Gastrocnemius medialis (tissue), 4 donors: ENCODE measurements at regions not wholly inside any gene's neighbourhood (a gene's known extent, or its start where the extent isn't known, plus 50 kb on each side); places are given as distances from the start of the nearest gene placed in this dataset.

Source experiments
- ATAC-seq, 2 donors: fragments of 150-250 bp; one replicate each; pipeline ENCODE4 v1.9.1; 2016
- DNase-seq, 2 donors: peaks; one replicate each; pipeline ENCODE4 v3.0.0-alpha.2; 2019
- H3K27ac ChIP-seq, 4 donors: fragments of 200-600 bp; sonication (generic); 1 replicate in 1 of 4; 2 replicates in 3 of 4; pipeline ENCODE4 v1.5.1; 2016 to 2018; ENCODE audit warnings: mild to moderate bottlenecking in 2 of 4, moderate library complexity in 1 of 4
- H3K27me3 ChIP-seq, 3 donors: fragments of 200-600 bp; sonication (generic) in 2 of 3; 1 replicate in 1 of 3; 2 replicates in 2 of 3; pipeline versions ENCODE4 v1.5.1 to v1.6.0; 2016 to 2019; ENCODE audit warnings: mild to moderate bottlenecking in 1 of 3, moderate library complexity in 1 of 3
- H3K36me3 ChIP-seq, 2 donors: fragments of 200-600 bp; sonication (generic) in 1 of 2; one replicate each; pipeline ENCODE4 v1.5.1; 2017 to 2018
- H3K4me1 ChIP-seq, 2 donors: fragments of 200-600 bp; sonication (generic) in 1 of 2; one replicate each; pipeline ENCODE4 v1.5.1; 2016 to 2017; ENCODE audit warnings: mild to moderate bottlenecking in 2 of 2
- H3K4me3 ChIP-seq, 4 donors: fragments of 200-600 bp; sonication (generic) in 3 of 4; 1 replicate in 1 of 4; 2 replicates in 3 of 4; pipeline ENCODE4 v1.5.1; 2016 to 2019; ENCODE audit warnings: mild to moderate bottlenecking in 2 of 4
- H3K9me3 ChIP-seq, 3 donors: fragments of 200-600 bp; sonication (generic) in 2 of 3; 1 replicate in 1 of 3; 2 replicates in 2 of 3; pipeline ENCODE4 v1.5.1; 2016 to 2019
- CTCF ChIP-seq, 5 experiments: fragments of 450-650 bp in 3 of 5; fragments of 200-600 bp in 2 of 5; sonication (generic) in 2 of 5; IDR thresholded peaks in 4 of 5; conservative IDR thresholded peaks in 1 of 5; 1 replicate in 4 of 5; 2 replicates in 1 of 5; pipeline ENCODE4 v1.5.1; 2016 to 2019; ENCODE audit warnings: antibody characterized with exemption in 5 of 5, mild to moderate bottlenecking in 3 of 5, moderate library complexity in 3 of 5
- POLR2A ChIP-seq, 2 donors: fragments of 450-650 bp; IDR thresholded peaks; one replicate each; pipeline ENCODE4 v1.6.1; 2017; ENCODE audit warnings: antibody characterized with exemption in 2 of 2, mild to moderate bottlenecking in 2 of 2, moderate library complexity in 2 of 2
- in situ Hi-C, 4 donors: fragments of 200-750 bp; cut with MboI; loops; one replicate each; pipeline versions ENCODE4 v1.15.0 to v1.8.0; 2017; ENCODE audit warnings: low sequenced_read_pairs in 4 of 4
- intact Hi-C: fragments of 100-400 bp; cut with DNase I; formaldehyde crosslinking; loops from one replicate; pipeline ENCODE4 v1.15.1; 2023; ENCODE audit warnings: low total_unique reads

- DNase-seq (no peak), ATAC-seq (no peak)
- Histone ChIP-seq H3K36me3 (no peaks in the 10 kb centered on the region), H3K9me3 (no peaks in the 10 kb centered on the region), H3K4me1 (peaks cover 0 to 4% of the 10 kb centered on the region in 2 donors), H3K4me3 (no peak overlapping the region), H3K27ac (no peak overlapping the region), H3K27me3 (no peaks in the 10 kb centered on the region)
- intact Hi-C loops (no loop called here), in situ Hi-C loops (no loop called here)
- TF ChIP-seq POLR2A (IDR thresholded peaks at IDR 0.05), result no peak
- no peak for TF ChIP-seq CTCF (IDR thresholded peaks at IDR 0.05 in 4 of 5, conservative IDR thresholded peaks at IDR 0.05 in 1 of 5)
These were observed 293.6 kb upstream of the ZNF32 start for GRCh38 chr10:43942096-43942850.

GRCh38 chr10:43940898-43941837, 292.5 kb upstream of the ZNF32 start:
- ATAC-seq, result no peak

GRCh38 chr10:43939939-43940820, 291.5 kb upstream of the ZNF32 start:
- Histone ChIP-seq H3K9me3 (no peaks in the 10 kb centered on the region), H3K4me3 (no peak overlapping the region), H3K4me1 (peaks cover 0 to 4% of the 10 kb centered on the region in 2 donors), H3K36me3 (no peaks in the 10 kb centered on the region), H3K27me3 (no peaks in the 10 kb centered on the region), H3K27ac (no peak overlapping the region)
- DNase-seq (no peak), ATAC-seq (no peak)
- TF ChIP-seq POLR2A (IDR thresholded peaks at IDR 0.05) (no peak), CTCF (IDR thresholded peaks at IDR 0.05 in 4 of 5, conservative IDR thresholded peaks at IDR 0.05 in 1 of 5) (no peak)
- intact Hi-C loops, result no loop called here
- in situ Hi-C loops, result no loop called here

More at GRCh38 chr10:43940898-43941837, 292.5 kb upstream of the ZNF32 start:
- Histone ChIP-seq H3K27ac (no peak overlapping the region), H3K27me3 (no peaks in the 10 kb centered on the region), H3K9me3 (no peaks in the 10 kb centered on the region), H3K36me3 (no peaks in the 10 kb centered on the region), H3K4me3 (no peak overlapping the region), H3K4me1 (peaks cover 0 to 4% of the 10 kb centered on the region in 2 donors)
- TF ChIP-seq POLR2A (IDR thresholded peaks at IDR 0.05) (no peak), CTCF (IDR thresholded peaks at IDR 0.05 in 4 of 5, conservative IDR thresholded peaks at IDR 0.05 in 1 of 5) (no peak)
- no peak for DNase-seq
- in situ Hi-C loops, result no loop called here
- intact Hi-C loops, result no loop called here

- H3K27ac ChIP-seq, result no peak overlapping the region
- DNase-seq, result no peak
- H3K4me3 ChIP-seq, result no peak overlapping the region
- peaks cover 0 to 4% of the 10 kb centered on the region in 2 donors for H3K4me1 ChIP-seq
- H3K9me3 ChIP-seq, result no peaks in the 10 kb centered on the region
- in situ Hi-C loops (no loop called here), intact Hi-C loops (no loop called here)
- ATAC-seq, result no peak
- no peaks in the 10 kb centered on the region for H3K27me3 ChIP-seq
- no peaks in the 10 kb centered on the region for H3K36me3 ChIP-seq
- TF ChIP-seq CTCF (IDR thresholded peaks at IDR 0.05 in 4 of 5, conservative IDR thresholded peaks at IDR 0.05 in 1 of 5) (no peak), POLR2A (IDR thresholded peaks at IDR 0.05) (no peak)
These were observed 290.8 kb upstream of the ZNF32 start for GRCh38 chr10:43939389-43939938.
